LNCAP (cell line): ENCODE measurements at regions not wholly inside any gene's neighbourhood (a gene's known extent, or its start where the extent isn't known, plus 50 kb on each side); places are given as distances from the start of the nearest gene placed in this dataset.

Experiments used
- CTCF ChIP-seq: fragments of 450-650 bp; IDR thresholded peaks from 2 replicates; pipeline ENCODE4 v1.5.1; 2017; ENCODE audit warnings: mild to moderate bottlenecking

GRCh38 chr13:88729605-88730004 is 1058.4 kb downstream of the SLITRK5 start:
- TF ChIP-seq CTCF = no peak

GRCh38 chr13:88736026-88736425 is 1064.9 kb downstream of the SLITRK5 start:
- TF ChIP-seq CTCF = no peak

DNA sequence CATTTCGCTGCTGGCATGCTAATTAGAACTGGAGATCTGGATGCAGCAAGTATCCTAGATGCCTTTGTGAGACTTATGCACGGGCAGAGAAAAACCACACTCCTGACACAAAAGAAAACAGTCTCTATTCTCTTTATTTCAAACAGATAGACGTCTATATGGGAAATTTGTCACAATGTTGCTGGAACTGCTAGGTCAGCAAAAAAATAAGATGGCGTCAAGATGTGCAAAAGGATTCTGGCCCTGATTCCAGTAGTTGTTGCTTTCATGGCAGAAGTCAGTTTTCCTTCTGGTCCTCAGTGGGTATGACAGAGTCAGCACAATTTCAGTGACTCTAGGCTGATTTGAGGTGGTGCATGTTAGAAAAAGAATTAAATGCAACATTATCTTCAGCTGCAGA is 1068.0 kb downstream of the SLITRK5 start:
- TF ChIP-seq CTCF = no peak

DNA sequence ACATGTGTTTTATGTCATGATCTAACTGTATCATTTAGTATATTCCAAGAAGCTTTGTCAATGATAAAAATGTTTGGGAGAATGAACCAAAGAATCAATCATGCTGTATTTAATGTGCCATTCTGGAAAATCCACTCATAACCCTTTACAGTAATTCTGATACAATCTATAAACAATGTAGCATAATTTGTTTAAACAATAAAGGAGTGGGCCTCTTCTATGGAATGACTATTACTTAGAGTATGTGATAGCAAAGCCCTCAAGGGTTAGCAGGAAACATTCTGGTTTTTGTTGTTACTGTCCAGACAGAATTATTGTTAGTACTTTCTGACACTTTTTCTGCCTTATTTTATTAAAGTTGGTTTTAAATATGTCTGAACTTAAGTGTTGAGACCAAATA is 1073.1 kb downstream of the SLITRK5 start:
- no peak for TF ChIP-seq CTCF

DNA sequence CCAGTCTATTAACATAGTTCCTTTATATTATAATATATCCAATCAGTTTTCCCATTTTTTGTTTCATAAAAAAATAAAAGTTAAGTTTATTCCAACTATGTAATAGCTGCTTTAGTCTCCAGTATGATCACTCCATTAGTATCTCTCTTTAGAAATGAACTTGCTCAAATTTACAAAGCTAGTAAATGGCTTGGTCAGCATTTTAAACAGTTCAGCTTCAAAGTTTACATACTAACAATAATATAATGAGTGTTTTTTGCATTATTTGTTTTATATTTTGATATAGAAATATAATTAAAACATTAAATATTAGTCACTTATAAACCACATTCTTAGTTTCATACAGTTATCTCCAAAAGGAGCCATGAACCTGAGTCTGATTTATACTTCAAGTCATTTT is 1073.8 kb downstream of the SLITRK5 start:
- no peak for TF ChIP-seq CTCF

DNA sequence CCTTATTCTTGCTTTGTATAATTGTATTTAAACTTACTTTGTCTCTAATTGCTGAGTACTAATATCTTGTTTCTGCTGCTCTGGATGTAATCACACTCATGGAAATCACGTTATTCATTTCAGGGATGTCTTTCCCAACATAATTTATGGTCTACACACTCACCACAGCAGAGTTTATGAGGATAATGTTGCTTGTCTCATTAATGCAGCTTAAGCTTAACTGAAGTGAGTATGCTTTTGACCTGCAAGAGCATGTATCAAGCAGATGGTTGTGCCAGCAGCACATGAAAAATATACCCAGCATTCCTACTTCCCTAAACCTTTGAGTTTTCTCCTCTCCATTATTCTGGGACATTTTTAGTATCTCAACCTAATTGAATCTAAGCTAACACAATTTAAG is 1080.9 kb downstream of the SLITRK5 start:
- TF ChIP-seq CTCF = no peak

- TF ChIP-seq CTCF = no peak
These were observed 1083.0 kb downstream of the SLITRK5 start for GRCh38 chr13:88754141-88754540.

GRCh38 chr13:88761145-88761544 is 1090.0 kb downstream of the SLITRK5 start:
- no peak for TF ChIP-seq CTCF
